M059J (cell line): ENCODE measurements at regions not wholly inside any gene's neighbourhood (a gene's known extent, or its start where the extent isn't known, plus 50 kb on each side); places are given as distances from the start of the nearest gene placed in this dataset.
A peak's percentile ranks its signal among the peaks of the same experiment; 100 is the strongest.

ENCODE experiments used
- DNase-seq: peaks from one replicate; pipeline ENCODE4 v3.0.0-alpha.2; 2012; ENCODE audit warnings: low read depth

- DNase-seq: no peak
Observed at GRCh38 chr3:156760333-156760732, 65.8 kb upstream of the LEKR1 start.

GRCh38 chr3:156761007-156761406, 65.1 kb upstream of the LEKR1 start:
- DNase-seq: no peak

GRCh38 chr3:156761713-156762451, 64.3 kb upstream of the LEKR1 start:
- no peak for DNase-seq

GRCh38 chr3:156762631-156763185, 63.4 kb upstream of the LEKR1 start:
- DNase-seq: peak; percentile 52

GRCh38 chr3:156763386-156763785, 62.8 kb upstream of the LEKR1 start:
- no peak for DNase-seq

- no peak for DNase-seq
Observed at GRCh38 chr3:156763931-156764720, 62.0 kb upstream of the LEKR1 start.

- peak; percentile 72 for DNase-seq
Observed at GRCh38 chr3:156764751-156765150, 61.4 kb upstream of the LEKR1 start.

- DNase-seq: no peak
Observed at GRCh38 chr3:156768390-156768789, 57.8 kb upstream of the LEKR1 start.

- no peak for DNase-seq
Observed at GRCh38 chr3:156769721-156770654, 56.2 kb upstream of the LEKR1 start.

- no peak for DNase-seq
Observed at GRCh38 chr3:156770699-156771414, 55.3 kb upstream of the LEKR1 start.

- DNase-seq: peak; percentile 82
Observed at GRCh38 chr3:156772588-156773206, 53.5 kb upstream of the LEKR1 start.

- no peak for DNase-seq
Observed at GRCh38 chr3:156776031-156776430, 50.1 kb upstream of the LEKR1 start.
